Hematopoietic multipotent progenitor cell treated with erythropoietin and hydrocortisone succinate and interleukin-3 and kit ligand, for 4 days (in vitro differentiated cells): ENCODE measurements at regions not wholly inside any gene's neighbourhood (a gene's known extent, or its start where the extent isn't known, plus 50 kb on each side); places are given as distances from the start of the nearest gene placed in this dataset.
A peak's percentile ranks its signal among the peaks of the same experiment; 100 is the strongest.
"Not testable (repeated sequence)": the region's sequence is repeated elsewhere in the genome, so short reads cannot be mapped to it uniquely, and the experiment has no call there.

Source experiments
- DNase-seq: peaks from one replicate; pipeline ENCODE4 v3.0.0-alpha.2; 2015

- no peak for DNase-seq
Measured at GRCh38 chr7:24140001-24140400, 144.0 kb upstream of the NPY start.

DNA sequence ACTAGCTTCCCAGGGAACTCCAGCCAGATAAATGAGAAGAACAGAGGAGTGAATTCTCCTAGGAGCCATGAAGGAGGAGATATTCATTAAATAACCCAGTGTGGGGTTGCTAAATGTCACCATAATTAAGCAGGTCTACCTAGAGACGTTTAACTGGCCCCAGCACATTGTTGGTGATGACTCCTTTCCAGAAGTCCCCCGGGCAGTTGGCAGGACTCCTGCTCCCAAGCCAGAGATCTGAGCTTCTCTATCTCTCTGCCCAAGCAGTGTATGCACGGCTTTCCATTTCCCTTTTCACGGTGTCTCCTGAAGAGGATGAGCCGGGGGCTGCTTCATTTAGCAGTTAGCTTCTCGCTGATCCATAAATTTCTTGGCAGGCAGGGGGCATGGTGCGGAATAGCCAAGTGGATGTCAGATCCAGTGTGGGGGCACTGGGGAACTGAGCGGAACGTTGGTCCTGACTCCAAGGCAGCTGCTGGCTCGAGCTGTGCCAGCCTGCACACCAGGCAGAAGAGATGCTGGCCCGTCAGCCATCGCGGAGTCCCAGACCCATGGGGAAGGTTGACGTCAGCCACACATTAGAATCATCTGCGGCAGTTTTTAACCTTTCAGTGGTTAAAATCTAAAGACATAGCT is 142.0 kb upstream of the NPY start:
- no peak for DNase-seq

DNA sequence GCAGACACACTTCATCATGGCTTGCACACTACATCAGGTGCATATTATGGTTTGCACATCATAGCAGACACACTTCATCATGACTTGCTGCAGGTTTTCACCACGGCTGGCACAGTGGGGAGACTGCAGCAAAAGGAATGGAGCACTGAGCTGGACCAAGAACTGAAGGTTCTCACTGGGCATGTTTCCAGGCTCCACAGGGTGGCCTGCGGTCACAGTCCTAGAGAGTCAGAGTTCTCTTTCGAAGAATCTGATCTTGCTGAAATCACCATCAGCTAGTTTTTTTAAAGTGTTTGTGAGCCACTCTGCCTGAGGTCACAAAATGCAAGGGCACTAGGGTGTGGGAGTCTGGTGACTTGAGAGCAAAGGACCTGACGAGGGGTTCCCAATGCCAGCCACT is 140.4 kb upstream of the NPY start:
- DNase-seq: no peak

GRCh38 chr7:24151944-24152343 is 132.0 kb upstream of the NPY start:
- no peak for DNase-seq

- DNase-seq: no peak
Measured at GRCh38 chr7:24152356-24152755, 131.6 kb upstream of the NPY start.

- DNase-seq: no peak
Measured at GRCh38 chr7:24152877-24153472, 131.0 kb upstream of the NPY start.

GRCh38 chr7:24157666-24158065 is 126.3 kb upstream of the NPY start:
- no peak for DNase-seq

- DNase-seq: no peak
Measured at GRCh38 chr7:24158975-24159374, 125.0 kb upstream of the NPY start.

- no peak for DNase-seq
Measured at GRCh38 chr7:24164401-24164800, 119.6 kb upstream of the NPY start.

DNA sequence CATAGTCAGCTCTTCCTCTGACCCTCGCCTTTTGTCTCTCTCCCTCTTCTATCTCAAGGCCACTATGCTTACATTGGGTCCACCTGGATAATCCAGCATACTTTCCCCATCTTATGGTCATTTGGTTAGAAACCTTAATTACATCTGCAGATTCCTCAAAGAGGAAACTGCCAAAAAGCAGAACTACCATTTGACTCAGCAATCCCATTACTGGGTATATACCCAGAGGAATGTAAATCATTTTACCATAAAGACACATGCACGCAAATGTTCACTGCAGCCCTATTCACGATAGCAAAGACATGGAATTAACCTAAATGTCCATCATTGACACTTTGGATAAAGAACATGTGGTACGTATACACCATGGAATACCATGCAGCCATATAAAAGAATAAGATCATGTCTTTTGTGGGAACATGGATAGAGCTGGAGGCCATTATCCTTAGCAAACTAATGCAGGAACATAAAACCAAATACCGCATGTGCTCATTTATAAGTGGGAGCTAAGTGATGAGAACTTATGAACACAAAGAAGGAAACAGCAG is 114.8 kb upstream of the NPY start:
- peak; percentile 13 for DNase-seq

DNA sequence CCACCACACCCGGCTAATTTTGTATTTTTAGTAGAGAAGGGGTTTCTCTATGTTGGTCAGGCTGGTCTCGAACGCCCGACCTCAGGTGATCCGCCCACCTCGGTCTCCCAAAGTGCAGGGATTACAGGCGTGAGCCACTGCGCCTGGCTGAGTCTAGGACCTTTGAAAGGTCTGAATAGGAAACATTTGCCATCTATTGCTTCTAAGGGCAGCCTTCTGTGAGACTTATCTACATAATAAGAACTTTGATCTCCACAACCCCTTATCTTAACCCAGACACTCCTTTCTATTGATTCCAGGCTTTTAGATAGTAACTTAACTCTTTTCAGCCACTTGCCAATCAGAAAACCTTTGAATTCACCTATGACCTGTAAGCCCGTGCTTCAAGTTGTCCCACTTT is 112.0 kb upstream of the NPY start:
- not testable (repeated sequence) for DNase-seq

DNA sequence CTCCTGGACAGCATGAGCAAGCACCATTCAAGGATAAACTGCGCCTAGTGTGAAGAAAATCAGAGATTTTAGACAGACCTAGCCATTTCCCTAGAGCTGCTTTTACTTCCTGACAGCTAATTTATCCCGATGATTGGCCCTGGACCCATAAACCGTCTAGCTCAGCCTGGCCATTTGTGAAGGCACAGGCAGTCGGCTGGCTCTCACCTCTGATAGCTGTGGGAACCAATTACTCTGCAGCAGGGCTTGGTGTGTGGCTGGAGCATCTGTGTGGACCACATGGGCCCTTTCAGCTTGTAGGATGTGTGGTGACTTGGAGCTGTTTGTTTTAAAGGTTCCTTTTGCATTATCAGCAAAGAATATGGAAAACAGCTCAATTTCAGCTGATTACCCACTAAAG is 111.1 kb upstream of the NPY start:
- DNase-seq: no peak

DNA sequence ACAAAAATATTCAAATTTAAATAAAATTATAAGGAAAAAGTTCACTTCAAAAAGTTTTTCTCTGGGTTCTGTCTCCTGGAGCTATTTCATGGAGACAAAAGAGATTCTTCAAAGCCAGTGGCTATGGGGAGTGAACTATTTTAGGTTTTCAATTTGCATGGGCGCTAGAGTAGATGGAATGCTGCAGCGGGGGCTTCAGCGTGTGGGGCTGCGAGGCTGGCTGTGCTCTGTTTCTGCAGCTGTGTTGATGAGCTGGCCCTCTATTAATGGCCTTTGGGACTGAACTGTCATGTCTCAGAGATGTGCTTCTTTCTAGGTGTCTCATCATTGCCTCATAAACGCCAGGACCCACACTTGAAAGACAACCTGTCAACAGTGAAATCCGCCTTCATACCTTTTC is 108.4 kb upstream of the NPY start:
- DNase-seq: no peak

DNA sequence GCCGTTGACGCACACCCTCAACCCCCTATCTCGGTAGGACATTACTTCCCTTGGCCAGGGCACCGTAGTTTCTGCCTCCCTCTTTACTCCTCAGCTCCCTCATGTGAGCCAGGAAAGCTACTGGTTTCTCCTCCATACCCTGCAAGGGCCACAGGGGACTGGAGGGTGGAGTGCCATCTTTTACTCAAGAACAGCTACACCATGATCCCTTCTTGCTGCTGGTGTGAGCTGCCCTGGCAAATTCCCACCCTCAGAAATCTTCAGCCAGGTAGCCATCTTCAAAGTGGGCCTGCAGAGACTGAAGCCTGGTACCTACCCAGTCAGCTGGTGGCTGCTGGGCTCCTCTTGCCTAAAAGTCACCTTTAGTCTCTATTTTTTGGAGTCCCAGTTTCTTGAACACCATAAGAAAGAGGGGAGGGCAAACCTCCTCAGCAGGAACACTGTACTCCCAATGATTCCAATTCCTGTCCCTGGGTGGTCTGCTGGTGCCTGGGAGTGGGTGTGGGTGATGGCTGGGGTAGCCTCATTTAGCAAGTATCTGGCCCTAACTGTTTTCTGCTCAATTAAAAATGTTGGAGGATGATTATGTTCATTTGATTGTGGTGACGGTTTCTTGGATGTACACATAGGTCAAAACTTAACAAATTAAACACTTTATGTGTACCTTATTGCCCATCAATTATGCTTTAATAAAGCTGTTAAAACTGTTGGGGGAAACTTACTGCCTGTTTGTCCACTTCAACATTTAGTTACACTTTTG is 105.0 kb upstream of the NPY start:
- no peak for DNase-seq

DNA sequence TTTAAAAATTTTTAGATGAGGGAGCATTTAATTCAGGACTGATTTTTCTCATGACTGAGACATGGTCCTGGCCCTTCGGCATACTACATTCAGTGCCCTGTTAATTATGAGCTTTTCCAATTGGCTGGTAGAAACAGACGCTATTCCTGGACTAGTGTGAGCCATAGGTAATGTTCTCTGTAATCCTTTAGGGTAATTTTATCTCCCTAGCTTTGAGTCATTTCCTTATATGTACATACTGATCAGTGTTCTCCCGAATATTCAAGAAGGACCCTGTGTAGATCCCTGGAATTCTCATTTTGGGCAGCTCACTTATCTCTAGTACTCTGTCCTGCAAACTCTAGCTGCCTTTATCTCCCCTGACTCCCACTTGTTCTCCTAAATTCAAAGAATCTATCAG is 92.6 kb upstream of the NPY start:
- no peak for DNase-seq

GRCh38 chr7:24192053-24192452 is 91.9 kb upstream of the NPY start:
- no peak for DNase-seq

- no peak for DNase-seq
Measured at GRCh38 chr7:24192691-24193090, 91.3 kb upstream of the NPY start.

DNA sequence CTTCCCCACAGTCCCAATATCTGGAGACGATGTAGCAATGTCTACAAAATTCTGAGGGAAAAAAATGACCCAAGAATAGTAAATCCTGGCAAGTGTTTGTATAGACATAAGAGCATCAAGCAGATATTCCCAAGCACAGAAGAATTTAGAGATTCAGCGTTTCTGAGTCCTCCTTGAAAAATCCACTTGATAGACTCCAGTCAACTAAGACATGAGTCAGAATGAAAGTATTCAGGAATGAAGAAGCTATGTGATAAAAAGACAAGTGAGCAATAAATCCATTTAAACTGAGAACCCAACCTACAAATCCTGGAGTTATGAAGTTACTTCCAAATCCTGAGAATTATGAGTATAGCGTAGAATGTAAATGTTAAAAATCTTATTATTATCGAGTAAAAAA is 86.1 kb upstream of the NPY start:
- DNase-seq: no peak

GRCh38 chr7:24199978-24200377 is 84.0 kb upstream of the NPY start:
- peak; percentile 72 for DNase-seq

DNA sequence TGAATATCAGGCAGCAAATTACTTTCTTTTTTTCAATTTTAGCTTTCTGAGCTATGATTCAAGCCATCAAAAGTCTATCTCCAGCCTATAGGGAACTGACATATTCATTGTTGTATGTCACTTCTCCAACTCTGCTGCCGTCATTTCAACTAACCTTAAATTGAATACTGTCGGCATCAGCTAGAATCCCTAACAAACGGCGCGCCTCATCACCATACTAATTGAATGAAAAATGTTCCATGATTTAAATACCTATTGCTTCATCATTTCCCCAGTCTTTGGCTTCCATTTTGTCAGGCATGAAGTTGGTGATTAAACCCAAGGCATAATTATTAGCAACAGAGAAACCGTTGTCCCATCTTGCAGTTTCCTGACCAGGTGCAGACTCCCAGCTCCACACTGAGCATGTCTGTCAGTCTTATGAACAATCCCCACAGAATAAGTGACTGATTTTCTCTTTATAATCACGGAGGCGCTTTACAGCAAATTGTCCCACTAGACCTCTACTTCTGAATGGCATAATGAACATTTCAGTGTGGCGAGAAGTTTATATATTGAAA is 83.5 kb upstream of the NPY start:
- DNase-seq: no peak

- DNase-seq: no peak
Measured at GRCh38 chr7:24201226-24201625, 82.8 kb upstream of the NPY start.

- no peak for DNase-seq
Measured at GRCh38 chr7:24212073-24212472, 71.9 kb upstream of the NPY start.

DNA sequence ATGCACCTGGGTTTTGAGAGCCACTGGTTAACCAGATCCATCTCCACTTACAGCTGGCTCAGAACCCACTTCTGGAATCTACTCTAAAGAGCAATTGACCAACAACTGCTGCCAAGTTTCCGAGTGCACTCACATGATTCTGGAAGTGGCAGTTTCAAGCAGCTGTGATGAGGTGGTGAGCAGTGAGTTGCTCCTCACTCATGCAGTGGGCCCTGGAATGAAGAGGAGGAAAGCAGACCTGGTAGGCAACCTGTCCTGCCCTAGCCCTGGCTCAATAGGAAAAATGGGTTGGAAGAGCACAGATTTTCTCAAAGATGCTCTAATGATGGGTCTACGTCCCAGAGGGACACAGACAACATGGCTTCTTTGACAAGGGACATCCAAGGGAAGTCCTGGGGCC is 70.7 kb upstream of the NPY start:
- DNase-seq: no peak

GRCh38 chr7:24214670-24215069 is 69.3 kb upstream of the NPY start:
- DNase-seq: no peak
